OCI-LY3 (cell line): ENCODE measurements at regions not wholly inside any gene's neighbourhood (a gene's known extent, or its start where the extent isn't known, plus 50 kb on each side); places are given as distances from the start of the nearest gene placed in this dataset.

Experiments
- H2AFZ ChIP-seq: fragments of 200-600, 300-600 bp; shearing (Covaris generic); 2 replicates; pipeline ENCODE4 v1.6.0; 2014; ENCODE audit warnings: antibody characterized with exemption, low read depth, low read length
- H3K27ac ChIP-seq: fragments of 200-600, 300-600 bp; sonication (generic); 2 replicates; pipeline ENCODE4 v1.5.1; 2014; ENCODE audit warnings: mild to moderate bottlenecking, low read length, moderate library complexity, mixed read lengths
- H3K27me3 ChIP-seq: fragments of 200-600, 300-600 bp; sonication (generic); 2 replicates; pipeline ENCODE4 v1.6.1; 2014; ENCODE audit warnings: low read depth, low read length, mixed read lengths
- H3K36me3 ChIP-seq: fragments of 200-600, 300-600 bp; sonication (generic); replicated peaks from 2 replicates; pipeline ENCODE3; 2014; ENCODE audit warnings: low read depth, low read length, mixed read lengths
- H3K4me1 ChIP-seq: fragments of 300-600, 200-600 bp; sonication (generic); 2 replicates; pipeline ENCODE4 v1.6.1; 2014; ENCODE audit warnings: low read length, mixed read lengths
- H3K4me2 ChIP-seq: fragments of 200-600, 300-600 bp; sonication (generic); 2 replicates; pipeline ENCODE4 v1.6.1; 2014; ENCODE audit warnings: low read length, mixed read lengths
- H3K4me3 ChIP-seq: fragments of 300-600, 200-600 bp; sonication (generic); 2 replicates; pipeline ENCODE4 v1.5.1; 2014; ENCODE audit warnings: antibody characterized with exemption, mild to moderate bottlenecking, low read length, moderate library complexity
- H3K79me2 ChIP-seq: fragments of 300-600, 200-600 bp; shearing (Covaris generic); 2 replicates; pipeline ENCODE4 v1.6.1; 2014; ENCODE audit warnings: mild to moderate bottlenecking, low read length, mixed read lengths
- H3K9ac ChIP-seq: fragments of 300-600, 200-600 bp; shearing (Covaris generic); 2 replicates; pipeline ENCODE4 v1.6.0; 2014; ENCODE audit warnings: mild to moderate bottlenecking, low read length, moderate library complexity
- H3K9me3 ChIP-seq: fragments of 200-600, 300-600 bp; shearing (Covaris generic); 2 replicates; pipeline ENCODE4 v1.6.1; 2014; ENCODE audit warnings: low read length, mixed read lengths; ENCODE audit not compliant: insufficient read depth
- H4K20me1 ChIP-seq: fragments of 200-600, 300-600 bp; sonication (generic); 2 replicates; pipeline ENCODE4 v1.6.1; 2016; ENCODE audit warnings: low read length, mixed read lengths; ENCODE audit not compliant: insufficient read depth
- CTCF ChIP-seq: fragments of 200-600, 300-600 bp; sonication (generic); IDR thresholded peaks from 2 replicates; pipeline ENCODE4 v1.5.1; 2014; ENCODE audit warnings: antibody characterized with exemption, low read length, low read depth
- EZH2phosphoT487 ChIP-seq: fragments of 200-600 bp; shearing (Covaris generic); IDR thresholded peaks from 2 replicates; pipeline ENCODE4 v1.6.1; 2018; ENCODE audit warnings: antibody characterized with exemption, mixed run types, low read depth

- H3K27me3 ChIP-seq, result no peaks in the 10 kb centered on the region
- no peak for TF ChIP-seq EZH2phosphoT487
- no peak for TF ChIP-seq CTCF
- no peak overlapping the region for H3K4me2 ChIP-seq
- H4K20me1 ChIP-seq, result no peaks in the 10 kb centered on the region
- H3K27ac ChIP-seq, result no peak overlapping the region
- no peaks in the 10 kb centered on the region for H3K36me3 ChIP-seq
- no peak overlapping the region for H3K4me3 ChIP-seq
- H3K4me1 ChIP-seq, result no peaks in the 10 kb centered on the region
- H3K9ac ChIP-seq, result no peak overlapping the region
- no peaks in the 10 kb centered on the region for H3K79me2 ChIP-seq
- no peak overlapping the region for H2AFZ ChIP-seq
- no peaks in the 10 kb centered on the region for H3K9me3 ChIP-seq
These were observed 80.4 kb downstream of the EDNRB start for GRCh38 chr13:77838271-77838670.

- Histone ChIP-seq H3K27me3 (no peaks in the 10 kb centered on the region), H4K20me1 (no peaks in the 10 kb centered on the region), H3K9me3 (no peaks in the 10 kb centered on the region), H3K4me1 (no peaks in the 10 kb centered on the region), H3K4me3 (no peak overlapping the region), H3K9ac (no peak overlapping the region), H3K36me3 (no peaks in the 10 kb centered on the region), H3K27ac (no peak overlapping the region), H2AFZ (no peak overlapping the region), H3K4me2 (no peak overlapping the region), H3K79me2 (no peaks in the 10 kb centered on the region)
- no peak for TF ChIP-seq CTCF
- TF ChIP-seq EZH2phosphoT487, result no peak
These were observed 82.2 kb downstream of the EDNRB start for GRCh38 chr13:77836423-77836822.

- H3K4me1 ChIP-seq, result no peaks in the 10 kb centered on the region
- no peak overlapping the region for H3K27ac ChIP-seq
- no peaks in the 10 kb centered on the region for H3K36me3 ChIP-seq
- H3K9me3 ChIP-seq, result no peaks in the 10 kb centered on the region
- H4K20me1 ChIP-seq, result no peaks in the 10 kb centered on the region
- TF ChIP-seq EZH2phosphoT487 (no peak), CTCF (no peak)
- H3K79me2 ChIP-seq, result no peaks in the 10 kb centered on the region
- no peaks in the 10 kb centered on the region for H3K27me3 ChIP-seq
- no peak overlapping the region for H3K9ac ChIP-seq
- no peak overlapping the region for H2AFZ ChIP-seq
- H3K4me2 ChIP-seq, result no peak overlapping the region
- H3K4me3 ChIP-seq, result no peak overlapping the region
These were observed 85.2 kb downstream of the EDNRB start for GRCh38 chr13:77833331-77833863.

GRCh38 chr13:77832339-77833100, 86.1 kb downstream of the EDNRB start:
- H4K20me1 ChIP-seq, result no peaks in the 10 kb centered on the region
- H3K36me3 ChIP-seq, result no peaks in the 10 kb centered on the region
- no peak overlapping the region for H3K4me2 ChIP-seq
- H3K9me3 ChIP-seq, result no peaks in the 10 kb centered on the region
- H3K4me1 ChIP-seq, result no peaks in the 10 kb centered on the region
- no peak overlapping the region for H3K27ac ChIP-seq
- no peak overlapping the region for H3K4me3 ChIP-seq
- no peak for TF ChIP-seq CTCF
- no peak for TF ChIP-seq EZH2phosphoT487
- H3K27me3 ChIP-seq, result no peaks in the 10 kb centered on the region
- H3K9ac ChIP-seq, result no peak overlapping the region
- H2AFZ ChIP-seq, result no peak overlapping the region
- no peaks in the 10 kb centered on the region for H3K79me2 ChIP-seq
